ENCODE measurements at regions not wholly inside any gene's neighbourhood (a gene's known extent, or its start where the extent isn't known, plus 50 kb on each side); places are given as distances from the start of the nearest gene placed in this dataset.
"Not testable (repeated sequence)": the region's sequence is repeated elsewhere in the genome, so short reads cannot be mapped to it uniquely, and the experiment has no call there.

DNA sequence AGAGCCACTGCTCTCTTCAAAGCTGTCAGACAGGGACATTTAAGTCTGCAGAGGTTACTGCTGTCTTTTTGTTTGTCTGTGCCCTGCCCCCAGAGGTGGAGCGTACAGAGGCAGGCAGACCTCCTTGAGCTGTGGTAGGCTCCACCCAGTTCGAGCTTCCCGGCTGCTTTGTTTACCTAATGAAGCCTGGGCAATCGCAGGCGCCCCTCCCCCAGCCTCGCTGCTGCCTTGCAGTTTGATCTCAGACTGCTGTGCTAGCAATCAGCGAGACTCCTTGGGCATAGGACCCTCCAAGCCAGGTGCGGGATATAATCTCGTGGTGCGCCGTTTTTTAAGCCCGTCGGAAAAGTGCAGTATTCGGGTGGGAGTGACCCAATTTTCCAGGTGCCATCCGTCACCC is 250.7 kb upstream of the CA10 start:
- not testable (repeated sequence) for DNase-seq (ENCODE audit: low read depth)

DNA sequence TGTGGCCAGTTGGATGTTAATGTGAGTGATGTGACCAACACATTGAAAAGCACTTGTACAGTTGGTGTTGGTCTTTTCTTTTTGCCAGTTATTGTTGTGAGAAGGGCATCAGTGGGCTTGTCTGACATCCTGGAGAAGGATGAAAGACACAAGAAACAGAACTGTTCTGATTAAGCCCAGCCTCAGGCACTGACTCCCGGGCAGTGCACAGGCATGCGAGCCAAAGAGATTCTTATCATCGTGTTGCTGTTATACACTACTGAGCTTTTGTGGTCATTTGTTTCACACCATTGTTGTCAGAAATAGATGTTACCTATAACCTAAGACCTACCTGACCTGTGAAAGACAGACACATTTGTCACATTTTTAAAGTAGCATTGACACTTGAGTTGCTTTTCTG is 236.8 kb upstream of the CA10 start:
- no peak for DNase-seq (ENCODE audit: low read depth)

DNA sequence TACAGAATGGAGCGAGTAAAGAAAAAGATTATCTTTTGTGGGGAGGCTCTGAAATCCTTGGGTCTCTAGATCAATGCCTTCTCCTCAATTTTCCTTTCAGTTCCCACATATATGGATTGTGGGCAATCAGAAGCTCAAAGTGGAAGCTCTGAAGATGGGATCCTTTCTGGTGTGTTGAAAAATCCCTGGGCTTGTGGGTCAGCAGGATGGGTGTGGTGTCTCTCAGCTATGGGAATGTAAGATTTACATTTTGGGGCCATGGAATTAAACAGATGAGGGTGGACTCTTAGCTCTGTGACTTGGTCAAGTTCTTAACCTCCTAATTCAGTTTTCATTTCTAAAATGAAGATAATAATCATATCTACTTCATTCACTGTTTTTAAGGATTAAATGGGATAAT is 231.9 kb upstream of the CA10 start:
- DNase-seq (ENCODE audit: low read depth), result no peak

DNA sequence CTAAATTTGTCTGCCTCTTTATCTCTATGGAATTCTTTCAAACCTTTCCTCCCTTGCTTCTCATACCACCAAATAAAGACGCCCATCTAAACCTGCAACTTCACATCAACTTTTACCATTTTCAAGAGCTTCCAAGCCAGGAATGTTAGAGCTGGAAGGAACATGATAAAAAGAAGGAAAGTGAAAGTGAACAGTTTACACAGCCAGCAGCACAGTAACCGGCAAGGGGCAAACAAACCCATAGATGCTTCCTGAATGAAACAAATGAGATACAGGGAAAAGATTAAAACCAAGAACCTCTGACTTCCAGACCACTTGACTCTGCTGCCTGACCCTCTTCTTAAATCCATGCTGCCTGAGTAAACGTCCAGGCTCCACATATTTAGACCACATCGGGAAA is 231.1 kb upstream of the CA10 start:
- no peak for DNase-seq (ENCODE audit: low read depth)

DNA sequence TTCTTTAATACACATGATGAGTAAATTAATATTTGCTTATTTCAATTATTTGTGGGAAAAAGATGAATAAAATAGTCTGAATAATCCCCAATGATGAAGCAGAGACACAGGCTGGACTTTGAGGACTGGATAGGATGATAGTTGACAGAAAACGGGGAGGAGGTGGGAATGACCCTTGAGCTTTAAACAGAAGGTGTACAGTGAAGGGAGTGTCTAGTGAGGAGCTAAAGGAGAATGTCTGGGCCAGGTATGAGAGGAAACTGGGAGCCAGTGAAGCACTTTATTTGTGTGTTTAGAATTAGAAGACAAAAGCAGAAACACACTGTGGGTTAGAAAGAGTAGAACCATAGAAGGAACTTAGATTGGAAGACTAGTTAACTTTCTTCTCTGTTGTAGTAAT is 230.4 kb upstream of the CA10 start:
- DNase-seq (ENCODE audit: low read depth), result no peak

DNA sequence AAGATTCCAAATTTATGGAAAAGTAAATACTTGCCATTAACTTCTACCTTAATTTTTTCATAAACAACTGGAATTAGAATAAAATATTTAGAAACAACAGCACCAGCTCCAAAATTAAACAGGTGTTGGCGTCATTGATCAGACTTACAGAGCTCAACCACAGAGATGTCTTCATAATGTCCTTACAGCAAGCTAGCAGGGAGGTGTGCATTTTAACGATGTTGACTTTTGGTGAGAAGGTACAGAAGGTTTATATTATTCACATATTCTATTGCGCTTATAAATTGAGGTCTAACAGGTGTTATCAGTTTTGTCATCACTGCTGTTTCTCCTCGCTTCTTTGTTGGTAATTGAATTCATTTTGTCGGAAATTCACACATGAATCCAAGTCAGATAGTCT is 226.2 kb upstream of the CA10 start:
- no peak for DNase-seq (ENCODE audit: low read depth)

DNA sequence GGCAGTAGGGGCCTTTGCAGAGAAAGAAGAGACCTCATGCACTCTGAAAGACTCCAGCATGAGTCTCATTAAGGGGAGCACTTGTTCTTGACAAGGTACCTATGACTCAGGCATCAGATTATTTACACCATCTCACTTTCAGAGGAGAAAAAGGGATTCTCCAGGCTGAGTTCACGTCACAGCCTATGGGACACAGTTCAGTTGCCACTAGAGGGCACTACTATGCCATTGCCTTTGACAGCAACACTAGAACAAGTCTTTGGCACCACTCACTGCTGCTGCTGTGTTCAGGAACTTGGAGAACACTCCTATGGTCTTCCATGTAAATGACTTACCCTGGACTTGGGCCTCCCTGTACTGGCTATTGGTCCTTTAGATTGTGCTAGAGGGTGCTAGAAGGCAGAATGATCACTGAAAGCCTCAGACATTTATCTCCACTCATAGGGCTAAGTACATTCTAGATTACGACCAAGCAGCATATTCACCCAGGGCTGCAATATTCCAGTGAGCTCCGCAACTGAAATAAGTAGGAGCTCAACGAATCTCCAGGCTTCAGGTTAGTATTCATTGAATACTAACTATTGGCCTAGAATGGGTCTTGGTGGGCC is 225.1 kb upstream of the CA10 start:
- peak; percentile 0 for DNase-seq (ENCODE audit: low read depth)

DNA sequence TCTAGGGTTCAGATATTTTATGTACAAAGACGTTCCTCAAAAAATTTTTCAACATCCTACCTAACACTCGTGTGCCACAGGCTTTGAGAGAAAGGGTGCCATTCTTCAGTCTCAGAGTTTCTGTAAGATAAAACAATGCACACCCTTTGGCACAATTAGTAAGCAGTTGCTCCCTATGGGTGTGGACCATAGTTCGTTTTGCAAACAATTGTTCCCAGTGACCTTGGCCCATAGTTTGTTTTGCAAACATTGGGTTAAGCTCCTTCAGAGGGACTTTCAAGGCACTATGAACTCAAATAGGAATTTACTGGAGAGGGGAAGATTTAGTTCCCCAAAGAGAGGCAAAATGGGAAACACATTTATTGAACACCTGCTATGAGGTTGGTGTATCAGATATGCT is 220.3 kb upstream of the CA10 start:
- DNase-seq (ENCODE audit: low read depth), result no peak

DNA sequence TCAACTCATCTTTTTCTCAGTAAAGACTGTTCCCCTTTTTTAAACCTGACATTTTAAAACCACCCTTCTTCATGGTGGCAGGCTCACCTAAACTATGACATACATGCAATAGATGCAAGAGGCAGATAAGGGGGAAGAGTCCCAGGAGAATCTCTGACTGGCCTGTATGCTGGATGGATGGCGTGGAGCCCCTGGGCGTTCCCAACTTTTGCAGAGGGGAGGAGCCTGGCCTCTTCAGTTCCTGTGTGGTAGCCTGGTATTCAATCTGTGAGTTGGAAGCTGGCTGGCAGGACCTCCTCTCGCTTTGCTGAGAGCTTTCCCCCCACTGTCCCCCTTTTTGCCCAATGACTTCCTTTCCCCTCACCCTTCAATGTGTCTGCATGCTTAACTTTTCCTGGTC is 217.6 kb upstream of the CA10 start:
- no peak for DNase-seq (ENCODE audit: low read depth)

DNA sequence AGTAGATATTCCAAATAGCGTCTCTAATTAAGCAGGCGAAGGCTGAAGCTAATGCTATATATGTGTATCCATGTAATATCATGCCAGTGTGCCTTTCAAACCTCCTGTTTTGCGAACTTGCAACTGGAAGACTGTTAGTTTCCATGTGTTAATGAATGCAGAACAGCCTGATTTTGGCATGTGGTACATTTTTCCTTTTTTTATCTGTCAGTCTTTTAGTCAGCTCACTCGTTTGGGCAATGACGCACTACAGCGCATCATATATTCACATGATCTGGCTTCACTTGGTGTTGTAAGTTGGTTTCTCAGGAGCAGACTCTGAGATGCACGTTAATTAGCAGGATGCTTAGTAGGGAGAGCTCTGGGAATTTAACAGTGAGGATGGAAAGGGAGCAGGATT is 210.4 kb upstream of the CA10 start:
- no peak for DNase-seq (ENCODE audit: low read depth)

DNA sequence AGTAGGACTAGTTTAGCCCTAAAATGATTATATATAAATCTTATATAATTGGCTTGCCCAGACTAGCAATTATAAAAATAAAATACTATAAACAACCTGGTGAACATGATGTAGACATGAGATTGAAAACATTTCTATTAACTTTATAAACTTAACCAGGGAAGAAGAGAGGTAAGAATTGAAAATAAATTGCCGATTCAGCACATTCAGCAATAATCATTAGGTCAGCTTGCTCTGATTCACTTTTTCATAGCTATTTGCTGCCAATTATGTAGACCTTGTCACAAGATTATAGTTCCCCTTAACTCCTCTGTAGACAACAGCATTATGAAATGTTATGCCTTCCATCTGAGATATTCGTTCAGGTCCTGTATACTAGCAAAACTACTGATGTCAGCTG is 199.3 kb upstream of the CA10 start:
- no peak for DNase-seq (ENCODE audit: low read depth)

DNA sequence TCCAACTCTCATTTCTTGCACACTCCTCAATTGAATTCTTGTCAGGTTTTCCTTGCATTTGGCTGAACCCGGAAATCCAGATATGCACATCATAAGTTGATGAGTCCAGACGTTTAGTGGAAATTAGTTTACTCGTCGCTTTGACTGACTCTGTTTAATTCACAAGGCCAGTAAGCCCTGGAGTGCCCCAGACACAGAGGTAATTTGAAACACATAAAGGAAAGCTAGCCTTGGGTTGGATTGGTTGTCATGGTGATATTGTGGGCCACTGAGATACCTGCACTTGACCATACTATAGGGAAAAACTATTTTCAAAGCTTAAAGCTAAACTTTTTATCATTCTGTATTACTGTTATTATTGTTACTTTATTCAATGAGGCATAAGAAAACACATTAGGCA is 178.3 kb upstream of the CA10 start:
- no peak for DNase-seq (ENCODE audit: low read depth)

DNA sequence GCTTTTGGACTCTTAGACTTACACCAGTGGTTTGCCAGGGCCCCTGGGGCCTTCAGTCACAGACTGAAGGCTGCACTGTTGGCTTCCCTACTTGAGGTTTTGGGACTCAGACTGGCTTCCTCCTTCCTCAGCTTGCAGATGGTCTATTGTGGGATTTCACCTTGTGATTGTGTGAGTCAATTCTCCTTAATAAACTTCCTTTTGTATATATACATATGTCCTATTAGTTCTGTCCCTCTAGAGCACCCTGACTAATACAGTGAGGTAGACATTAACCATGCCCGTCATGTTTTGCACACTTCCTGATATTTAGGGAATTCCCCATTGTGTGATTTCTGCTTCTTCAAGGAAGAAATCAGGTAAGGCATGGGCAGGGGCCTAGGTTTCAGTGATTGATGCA is 147.8 kb upstream of the CA10 start:
- DNase-seq (ENCODE audit: low read depth), result no peak

DNA sequence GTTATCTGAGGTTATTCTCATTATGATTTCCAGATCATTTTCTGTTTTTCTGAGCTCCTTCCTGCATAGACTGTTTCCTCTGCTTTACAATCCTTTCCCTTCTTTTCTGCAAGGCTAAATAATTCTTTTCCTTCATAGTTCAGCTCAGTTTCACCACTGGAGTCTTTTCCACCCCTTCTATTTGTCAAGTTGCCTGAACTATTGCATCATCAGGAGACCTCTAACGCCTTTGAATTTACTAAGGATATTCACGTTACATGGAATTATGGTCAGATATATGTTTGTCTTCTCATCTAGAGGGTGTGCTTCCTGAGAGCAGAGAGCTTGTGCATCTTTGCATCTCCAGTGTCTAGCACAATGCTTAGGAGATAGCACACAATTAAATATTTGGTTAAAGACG is 140.4 kb upstream of the CA10 start:
- DNase-seq (ENCODE audit: low read depth), result no peak

DNA sequence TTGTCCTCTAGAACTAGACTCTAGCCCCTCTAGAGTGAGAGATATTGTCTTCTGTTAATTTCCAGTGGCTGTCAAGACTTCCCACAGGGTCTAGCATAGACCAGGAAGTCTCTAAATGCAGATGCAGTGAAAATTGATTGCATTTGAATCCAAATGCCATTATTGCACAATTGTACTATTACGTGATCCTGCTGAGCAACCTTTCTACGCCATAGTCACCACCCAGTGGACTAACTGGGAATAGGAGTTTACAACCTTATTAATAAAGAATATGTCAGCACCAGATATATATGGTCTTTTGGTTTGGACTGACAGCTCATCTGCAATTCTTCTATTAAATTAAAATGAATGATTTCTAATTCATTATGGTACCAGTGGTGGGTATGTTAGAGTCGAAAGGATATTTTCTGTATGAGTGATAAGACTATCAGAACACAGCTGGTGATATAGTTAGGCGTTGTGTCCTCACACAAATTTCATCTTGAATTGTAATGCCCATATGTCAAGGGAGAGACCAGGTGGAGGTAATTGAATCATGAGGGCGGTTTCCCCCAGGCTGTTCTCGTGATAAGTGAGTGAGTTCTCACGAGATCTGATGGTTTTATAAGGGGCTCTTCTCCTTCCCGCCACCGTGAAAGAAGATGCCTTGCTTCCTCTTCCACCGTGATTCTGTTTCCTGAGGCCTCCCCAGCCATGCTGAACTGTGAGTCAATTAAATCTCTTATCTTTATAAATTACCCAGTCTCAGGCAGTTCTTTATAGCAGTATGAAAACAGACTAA is 138.9 kb upstream of the CA10 start:
- DNase-seq (ENCODE audit: low read depth), result no peak

DNA sequence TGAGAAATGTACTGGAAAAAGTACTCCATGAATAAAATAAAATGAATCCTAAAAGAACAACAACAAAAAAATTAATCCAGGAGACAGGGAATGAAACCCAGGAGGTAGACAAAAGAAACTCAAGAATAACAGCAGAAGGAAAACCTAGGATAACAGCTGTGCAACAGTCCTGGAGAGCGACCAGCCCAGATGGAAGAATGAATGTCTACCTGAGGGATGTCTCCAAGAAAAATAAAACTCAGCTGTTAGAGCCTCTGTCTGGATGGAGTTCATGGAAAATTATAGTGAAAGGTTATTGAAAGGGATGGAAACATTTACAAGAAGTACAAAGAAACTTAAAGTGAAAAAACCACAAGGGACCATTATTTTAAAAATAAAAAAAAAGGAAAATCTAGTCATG is 135.8 kb upstream of the CA10 start:
- DNase-seq (ENCODE audit: low read depth), result no peak

DNA sequence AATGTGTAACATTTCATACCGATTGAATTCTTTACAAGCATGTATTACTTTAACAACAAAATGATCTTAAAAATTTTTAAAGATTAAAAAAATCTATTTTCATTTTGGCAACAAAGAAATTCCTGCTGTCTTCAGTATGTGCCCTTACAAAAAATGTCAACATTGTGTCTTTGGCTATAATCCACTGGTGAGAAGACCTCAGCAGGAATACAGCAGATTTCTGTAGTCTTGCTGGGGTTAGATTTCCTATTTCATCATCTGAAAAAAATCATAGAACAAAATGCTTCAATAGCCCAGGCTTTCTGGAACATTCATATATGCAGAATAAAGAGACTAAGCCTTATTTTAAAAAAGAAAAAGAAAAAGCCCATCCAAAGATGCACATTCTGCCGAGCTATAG is 129.1 kb upstream of the CA10 start:
- DNase-seq (ENCODE audit: low read depth), result no peak

DNA sequence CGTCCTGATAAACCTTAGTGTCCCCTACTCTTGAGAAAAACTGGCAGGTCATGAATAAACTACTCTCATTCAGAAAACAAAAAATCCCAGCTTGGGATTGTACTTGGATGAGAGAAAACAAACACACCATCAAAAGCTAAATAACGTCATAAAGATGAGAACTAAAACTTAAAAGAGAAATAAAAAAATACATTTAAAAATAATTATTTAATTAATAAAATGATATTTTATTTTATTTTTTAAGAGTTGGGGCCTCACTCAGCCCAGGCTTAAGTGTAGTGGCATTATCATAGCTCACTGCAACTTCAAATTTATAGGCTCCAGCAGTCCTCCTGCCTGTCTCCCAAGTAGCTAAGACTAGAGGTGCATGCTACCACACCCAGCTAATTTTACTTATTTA is 125.4 kb upstream of the CA10 start:
- DNase-seq (ENCODE audit: low read depth), result no peak

DNA sequence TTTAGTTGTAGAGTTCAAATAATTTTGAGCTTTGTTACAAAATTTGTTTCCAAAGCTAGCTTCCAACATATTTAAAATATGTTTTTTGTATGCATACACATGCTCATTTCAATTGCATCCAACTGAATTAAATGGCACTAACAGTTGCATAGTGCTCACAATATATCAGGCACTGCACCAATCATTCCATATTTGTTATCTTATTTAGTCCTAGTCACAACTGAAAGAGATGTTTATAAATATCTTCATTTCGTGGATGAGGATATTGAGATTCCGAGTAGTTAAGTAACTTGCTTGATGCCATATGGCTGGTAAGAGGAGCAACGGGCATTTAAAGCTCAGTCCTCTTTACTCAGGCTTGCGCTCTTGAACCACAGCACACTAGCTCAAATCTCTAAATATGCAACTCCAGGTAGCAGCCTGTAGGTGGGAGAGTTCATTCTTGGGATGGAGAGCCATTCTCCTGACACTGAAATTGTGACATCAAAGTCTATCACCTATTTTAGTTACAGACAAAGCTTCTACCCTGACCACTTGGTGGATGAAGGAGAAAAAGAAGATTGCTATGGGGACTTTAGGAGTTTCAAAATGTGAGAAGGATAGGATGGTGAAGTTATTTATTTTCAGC is 118.0 kb upstream of the CA10 start:
- DNase-seq (ENCODE audit: low read depth), result no peak

DNA sequence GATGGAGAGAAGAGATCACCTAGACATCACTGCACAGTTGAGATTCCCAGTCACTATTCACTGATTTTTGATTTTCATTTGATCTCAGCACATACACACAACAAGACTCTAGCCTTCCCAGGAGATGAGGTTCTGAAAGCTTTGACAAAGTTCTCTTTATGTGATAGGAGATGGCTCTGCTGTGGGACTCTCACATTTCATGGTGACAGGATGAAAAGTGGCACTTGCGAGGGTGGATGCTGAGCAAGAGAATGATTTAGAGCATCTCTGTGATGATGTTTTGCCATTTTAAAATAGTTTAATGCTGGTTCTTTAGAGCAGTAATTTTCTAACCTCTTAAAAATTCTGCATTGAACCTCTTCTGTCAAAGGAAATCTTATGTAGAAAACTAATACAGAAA is 113.3 kb upstream of the CA10 start:
- DNase-seq (ENCODE audit: low read depth), result no peak

DNA sequence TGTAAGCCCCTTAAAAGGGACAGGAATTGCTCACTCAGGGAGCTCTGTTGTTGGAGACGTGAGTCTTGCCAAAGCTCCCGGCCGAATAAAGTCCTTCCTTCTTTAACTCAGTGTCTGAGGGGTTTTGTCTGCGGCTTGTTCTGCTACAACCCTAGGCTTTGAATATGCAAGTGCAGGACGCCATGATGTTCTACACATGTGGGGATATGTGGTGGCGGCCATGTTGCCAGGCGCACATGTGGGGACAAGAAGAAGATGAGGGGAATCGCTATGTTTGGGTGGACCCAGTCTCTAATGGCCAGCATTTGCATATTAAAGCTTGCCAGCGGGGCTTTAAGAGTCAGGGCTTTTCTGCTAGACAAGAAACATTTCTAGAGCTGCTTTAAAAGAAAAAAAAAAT is 96.8 kb upstream of the CA10 start:
- no peak for DNase-seq (ENCODE audit: low read depth)

DNA sequence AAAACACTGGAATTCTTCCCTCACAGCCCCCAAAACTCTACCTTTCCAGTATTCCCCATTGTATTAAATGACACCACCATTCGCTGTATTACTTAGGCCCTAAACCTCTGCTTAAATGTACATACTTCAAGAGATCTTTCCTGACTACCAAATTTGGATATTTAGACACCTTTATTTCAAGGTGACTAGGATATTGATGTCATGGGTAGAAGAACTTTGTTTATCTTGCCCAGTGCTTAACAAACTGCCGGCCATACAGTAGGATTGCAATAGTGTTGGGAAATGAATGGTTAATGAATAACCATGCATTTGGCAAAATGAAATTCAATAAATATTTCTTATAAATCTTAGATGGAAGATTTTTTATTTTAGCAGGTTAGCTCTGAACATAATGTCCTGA is 86.2 kb upstream of the CA10 start:
- DNase-seq (ENCODE audit: low read depth), result no peak

DNA sequence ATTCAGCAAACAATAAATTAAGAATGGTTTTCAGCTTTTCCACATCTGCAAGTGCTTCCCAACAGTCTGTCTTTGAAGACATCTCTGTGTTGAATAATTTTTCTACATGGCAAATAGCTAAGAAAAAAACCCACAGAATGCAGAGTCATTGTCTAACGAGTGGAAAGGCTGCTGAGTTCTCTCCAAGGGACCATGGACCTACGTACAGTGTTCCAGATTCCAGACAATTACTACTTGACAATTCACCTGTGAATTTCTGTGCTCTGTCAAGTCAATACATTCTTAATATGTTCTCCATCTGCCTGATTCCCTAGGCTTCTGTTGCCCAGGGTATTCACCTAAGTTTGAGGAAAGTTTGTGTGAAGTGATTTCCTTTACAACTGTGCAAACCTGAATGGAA is 83.8 kb upstream of the CA10 start:
- DNase-seq (ENCODE audit: low read depth), result no peak

Data from LHCN-M2 (cell line).